VCaP (cell line): ENCODE measurements at regions not wholly inside any gene's neighbourhood (a gene's known extent, or its start where the extent isn't known, plus 50 kb on each side); places are given as distances from the start of the nearest gene placed in this dataset.

ENCODE experiments used
- H3K27ac ChIP-seq: fragments of 450-650 bp; 2 replicates; pipeline ENCODE4 v1.5.1; 2017
- CTCF ChIP-seq: fragments of 450-650 bp; conservative IDR thresholded peaks from 2 replicates; pipeline ENCODE4 v1.5.1; 2017; ENCODE audit warnings: mild to moderate bottlenecking, moderate library complexity

- TF ChIP-seq CTCF: no peak
- H3K27ac ChIP-seq: no peak overlapping the region
These were observed 189.3 kb downstream of the PTPRU start for GRCh38 chr1:29425631-29426030.

GRCh38 chr1:29424266-29424665 is 187.9 kb downstream of the PTPRU start:
- no peak for TF ChIP-seq CTCF
- no peak overlapping the region for H3K27ac ChIP-seq

GRCh38 chr1:29420202-29420601 is 183.9 kb downstream of the PTPRU start:
- H3K27ac ChIP-seq: no peak overlapping the region
- TF ChIP-seq CTCF: no peak

- no peak overlapping the region for H3K27ac ChIP-seq
- no peak for TF ChIP-seq CTCF
These were observed 181.6 kb downstream of the PTPRU start for GRCh38 chr1:29417971-29418370.

- no peak overlapping the region for H3K27ac ChIP-seq
- TF ChIP-seq CTCF: no peak
These were observed 181.0 kb downstream of the PTPRU start for GRCh38 chr1:29417147-29417858.

- H3K27ac ChIP-seq: no peak overlapping the region
- TF ChIP-seq CTCF: no peak
These were observed 180.2 kb downstream of the PTPRU start for GRCh38 chr1:29416267-29417146.

GRCh38 chr1:29415861-29416260 is 179.5 kb downstream of the PTPRU start:
- no peak overlapping the region for H3K27ac ChIP-seq
- TF ChIP-seq CTCF: no peak
